GM12872 (cell line): ENCODE measurements at regions not wholly inside any gene's neighbourhood (a gene's known extent, or its start where the extent isn't known, plus 50 kb on each side); places are given as distances from the start of the nearest gene placed in this dataset.

Source experiments
- TF ChIP-seq, protein P1 (sequence below): IDR thresholded peaks from 3 replicates; pipeline ENCODE4 v1.5.1; 2011; ENCODE audit warnings: low read depth, mild to moderate bottlenecking, low read length, moderate library complexity; ENCODE audit not compliant: insufficient read depth

- TF ChIP-seq, protein P1, sequence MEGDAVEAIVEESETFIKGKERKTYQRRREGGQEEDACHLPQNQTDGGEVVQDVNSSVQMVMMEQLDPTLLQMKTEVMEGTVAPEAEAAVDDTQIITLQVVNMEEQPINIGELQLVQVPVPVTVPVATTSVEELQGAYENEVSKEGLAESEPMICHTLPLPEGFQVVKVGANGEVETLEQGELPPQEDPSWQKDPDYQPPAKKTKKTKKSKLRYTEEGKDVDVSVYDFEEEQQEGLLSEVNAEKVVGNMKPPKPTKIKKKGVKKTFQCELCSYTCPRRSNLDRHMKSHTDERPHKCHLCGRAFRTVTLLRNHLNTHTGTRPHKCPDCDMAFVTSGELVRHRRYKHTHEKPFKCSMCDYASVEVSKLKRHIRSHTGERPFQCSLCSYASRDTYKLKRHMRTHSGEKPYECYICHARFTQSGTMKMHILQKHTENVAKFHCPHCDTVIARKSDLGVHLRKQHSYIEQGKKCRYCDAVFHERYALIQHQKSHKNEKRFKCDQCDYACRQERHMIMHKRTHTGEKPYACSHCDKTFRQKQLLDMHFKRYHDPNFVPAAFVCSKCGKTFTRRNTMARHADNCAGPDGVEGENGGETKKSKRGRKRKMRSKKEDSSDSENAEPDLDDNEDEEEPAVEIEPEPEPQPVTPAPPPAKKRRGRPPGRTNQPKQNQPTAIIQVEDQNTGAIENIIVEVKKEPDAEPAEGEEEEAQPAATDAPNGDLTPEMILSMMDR = no peak
These were observed 106.8 kb upstream of the FBXL7 start for GRCh38 chr5:15393146-15393545.

DNA sequence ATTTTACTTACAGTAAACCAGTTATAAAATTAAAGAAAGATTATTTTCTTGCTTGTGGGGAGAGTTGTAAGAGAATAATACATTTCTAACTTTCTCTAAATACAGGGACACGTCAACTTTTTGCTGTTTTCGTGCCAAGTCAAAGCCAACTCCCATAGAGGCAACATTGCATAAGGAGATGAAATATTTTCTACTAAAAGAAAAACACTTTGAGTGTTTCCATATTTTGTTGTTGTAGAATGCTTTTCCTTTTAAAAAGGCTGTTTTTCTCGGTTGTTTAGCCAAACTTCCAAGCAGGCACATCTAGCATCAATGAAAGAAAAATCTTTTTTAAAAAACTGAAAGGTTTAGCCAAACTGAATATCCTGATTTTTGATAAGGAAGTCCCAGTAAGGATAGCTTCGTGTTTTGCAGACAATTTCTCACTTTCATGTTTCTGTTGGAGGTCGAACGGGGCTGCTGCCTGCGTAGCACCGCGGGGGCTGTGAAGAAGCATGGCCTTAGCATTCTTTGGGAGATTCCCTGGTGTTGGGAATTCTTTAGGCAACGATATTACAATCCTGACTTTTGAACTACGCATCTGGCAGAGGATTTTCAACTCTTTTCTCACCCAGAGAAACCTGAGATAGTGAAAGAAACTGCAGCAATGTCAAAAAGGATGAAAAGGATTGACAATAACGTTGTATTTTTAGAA, 108.1 kb upstream of the FBXL7 start:
- TF ChIP-seq, protein P1 = no peak

DNA sequence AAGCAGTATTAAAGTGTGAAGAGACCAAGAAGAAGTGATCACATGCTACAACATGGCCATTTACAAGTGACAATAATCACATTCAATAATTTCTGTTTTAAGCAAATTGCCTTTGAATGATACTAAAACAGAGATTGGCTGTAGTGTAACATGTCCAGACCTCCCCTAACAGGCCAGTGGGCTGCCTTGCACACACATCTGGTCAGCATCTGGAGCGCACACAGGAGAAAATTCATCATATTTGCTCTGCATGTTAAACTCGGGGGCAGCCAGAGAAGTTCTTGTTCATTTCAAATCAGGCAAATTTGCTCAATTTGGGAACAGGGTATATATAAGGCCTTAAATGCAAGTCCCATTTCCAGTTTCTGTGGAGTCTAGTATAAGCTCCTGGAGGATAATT, 111.1 kb upstream of the FBXL7 start:
- TF ChIP-seq, protein P1 = no peak

DNA sequence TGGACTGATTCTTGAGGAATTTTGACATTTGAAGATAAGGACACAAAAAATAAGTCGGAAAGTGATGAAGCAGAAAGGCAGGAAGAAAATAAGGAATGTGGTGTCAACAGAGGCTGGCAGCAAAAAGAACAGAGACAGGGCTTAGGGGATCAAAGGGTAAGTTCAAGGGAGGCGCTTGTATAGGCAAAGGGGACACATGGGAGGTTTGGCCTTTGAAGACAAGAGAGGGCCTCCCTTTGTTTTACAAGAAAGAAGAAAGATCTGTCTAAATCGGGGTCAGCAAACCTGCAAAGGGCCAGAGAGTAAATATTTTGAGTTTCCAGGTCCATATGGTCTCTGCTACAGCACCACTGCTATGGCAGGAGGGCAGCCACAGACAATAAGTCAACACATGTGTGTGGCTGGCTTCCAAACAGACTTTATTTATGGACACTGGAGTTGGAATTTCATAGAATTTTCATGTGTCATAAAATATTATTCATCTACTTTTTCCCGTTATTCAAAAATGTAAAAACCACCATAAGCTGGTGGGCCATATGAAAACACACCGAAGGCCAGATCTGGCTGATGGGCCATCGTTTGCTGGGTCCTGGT, 112.0 kb upstream of the FBXL7 start:
- TF ChIP-seq, protein P1 = no peak

DNA sequence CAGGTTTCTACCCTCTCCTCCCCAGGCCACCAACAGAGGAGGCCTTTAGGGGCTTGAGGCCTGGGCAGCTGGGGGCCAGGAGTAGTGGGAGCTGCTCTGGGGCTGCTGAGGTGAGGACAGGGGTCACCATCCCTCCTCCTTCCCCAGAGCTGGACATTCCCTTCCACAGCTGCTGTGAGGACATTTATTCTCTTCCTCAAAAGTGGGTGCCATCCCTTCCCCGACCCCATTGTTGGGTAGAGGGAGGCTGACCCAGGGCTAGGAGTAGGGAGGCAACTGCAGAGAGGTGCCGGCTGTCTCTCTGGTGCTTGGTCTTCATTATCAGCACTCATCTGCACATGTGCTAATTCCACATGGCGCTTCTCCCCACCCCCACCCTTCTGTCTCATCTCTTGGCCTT, 113.9 kb upstream of the FBXL7 start:
- TF ChIP-seq, protein P1 = no peak

DNA sequence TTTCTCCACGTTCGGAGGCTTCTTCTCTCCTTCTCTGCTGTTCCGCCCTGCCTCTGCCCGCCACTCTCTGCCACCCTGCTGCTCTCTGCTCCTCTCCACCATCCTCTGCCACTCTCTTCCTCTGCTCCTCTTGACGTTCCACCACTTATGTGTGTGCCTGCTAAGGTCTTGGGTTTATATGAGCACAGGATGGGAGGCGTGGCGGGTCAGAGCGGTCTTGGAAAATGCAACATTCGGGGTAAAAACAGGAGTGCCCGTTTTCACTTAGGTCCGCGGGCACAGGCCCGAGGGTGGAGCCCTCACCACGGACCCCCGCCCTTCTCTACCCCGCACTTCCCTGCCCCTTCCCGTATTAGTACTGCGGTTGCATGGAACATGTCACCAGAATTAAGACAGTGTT, 114.4 kb upstream of the FBXL7 start:
- TF ChIP-seq, protein P1 = no peak

DNA sequence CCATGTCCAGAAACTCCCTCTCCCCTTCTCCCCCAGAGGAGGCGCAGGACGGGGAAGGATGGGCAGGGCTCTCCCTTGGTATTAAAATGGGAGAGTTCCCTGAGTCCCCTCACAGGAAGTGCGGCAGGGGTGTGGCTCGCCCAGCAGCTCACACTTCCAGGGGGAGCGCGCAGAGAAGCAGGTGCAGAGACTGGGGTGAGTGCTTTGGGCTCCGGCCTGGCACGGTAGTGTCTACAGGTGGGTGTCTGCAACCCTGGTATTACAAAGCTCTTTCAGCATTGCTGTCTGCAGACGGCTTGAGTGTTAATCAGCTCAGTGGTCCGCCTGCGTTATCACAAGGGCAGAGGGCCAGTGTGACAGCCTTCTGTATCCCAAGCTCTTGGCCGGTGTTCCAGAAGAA, 114.9 kb upstream of the FBXL7 start:
- TF ChIP-seq, protein P1 = no peak
